NT2/D1 (cell line): ENCODE measurements at regions not wholly inside any gene's neighbourhood (a gene's known extent, or its start where the extent isn't known, plus 50 kb on each side); places are given as distances from the start of the nearest gene placed in this dataset.
"Not testable (repeated sequence)": the region's sequence is repeated elsewhere in the genome, so short reads cannot be mapped to it uniquely, and the experiment has no call there.

Experiments used
- SUZ12 ChIP-seq: IDR thresholded peaks from 2 replicates; pipeline ENCODE4 v1.6.1; 2011; ENCODE audit not compliant: insufficient read length, insufficient read depth; ENCODE audit errors: extremely low read depth
- YY1 ChIP-seq: IDR thresholded peaks from 2 replicates; pipeline ENCODE4 v1.6.1; 2011; ENCODE audit not compliant: insufficient read length, insufficient read depth
- ZNF274 ChIP-seq: IDR thresholded peaks from 2 replicates; pipeline ENCODE4 v1.6.1; 2011; ENCODE audit warnings: mild to moderate bottlenecking, low read depth, low read length

- TF ChIP-seq YY1, ZNF274, SUZ12: not testable (repeated sequence)
Measured at GRCh38 chr2:49732924-49733323, 578.6 kb upstream of the FSHR start.
